Mucosa of descending colon (tissue), 3 donors: ENCODE measurements at regions not wholly inside any gene's neighbourhood (a gene's known extent, or its start where the extent isn't known, plus 50 kb on each side); places are given as distances from the start of the nearest gene placed in this dataset.
A peak's percentile ranks its signal among the peaks of the same experiment; 100 is the strongest.

Experiments
- ATAC-seq: fragments of 200-7000 bp; cut with Tn5 transposase; one replicate; pipeline ENCODE4 v1.9.1; 2020; ENCODE audit warnings: mild to moderate bottlenecking, moderate library complexity
- DNase-seq, 3 donors: peaks; one replicate each; pipeline ENCODE4 v3.0.0-alpha.2; 2020
- H3K36me3 ChIP-seq: fragments of 200-600 bp; one replicate; pipeline ENCODE4 v1.8.0; 2021; ENCODE audit warnings: low read depth, mild to moderate bottlenecking
- H3K4me1 ChIP-seq: fragments of 200-600 bp; one replicate; pipeline ENCODE4 v1.8.0; 2021; ENCODE audit warnings: low read depth, mild to moderate bottlenecking
- H3K4me3 ChIP-seq: fragments of 200-600 bp; one replicate; pipeline ENCODE4 v1.8.0; 2021; ENCODE audit warnings: mild to moderate bottlenecking
- H3K9me3 ChIP-seq: fragments of 200-600 bp; one replicate; pipeline ENCODE4 v1.8.0; 2021; ENCODE audit warnings: mild to moderate bottlenecking
- CTCF ChIP-seq: fragments of 200-600 bp; IDR thresholded peaks from one replicate; pipeline ENCODE4 v1.8.0; 2022; ENCODE audit warnings: antibody characterized with exemption, mild to moderate bottlenecking
- intact Hi-C, 2 donors: fragments of 100-400 bp; cut with DNase I in 1 of 2; cut with micrococcal nuclease in 1 of 2; formaldehyde crosslinking; loops; one replicate each; pipeline versions ENCODE4 v1.11.0 to v1.11.1; 2022; cut with DNase I, micrococcal nuclease
- donor health status: DM: no; HTN: no; CAD: no; lungs with moderate emphysema.
- donor health status: DM: no; HTN: no; CAD: no.
- donor health status: DM: no; HTN: yes; CAD: no.

GRCh38 chr5:56430422-56430821 lies 197.3 kb upstream of the ANKRD55 start:
- Histone ChIP-seq H3K4me1 (peaks cover 3% of the 10 kb centered on the region), H3K4me3 (no peak overlapping the region), H3K9me3 (no peaks in the 10 kb centered on the region), H3K36me3 (no peaks in the 10 kb centered on the region)
- intact Hi-C loops: no loop called here
- no peak for TF ChIP-seq CTCF
- no peak for ATAC-seq
- DNase-seq: no peak

DNA sequence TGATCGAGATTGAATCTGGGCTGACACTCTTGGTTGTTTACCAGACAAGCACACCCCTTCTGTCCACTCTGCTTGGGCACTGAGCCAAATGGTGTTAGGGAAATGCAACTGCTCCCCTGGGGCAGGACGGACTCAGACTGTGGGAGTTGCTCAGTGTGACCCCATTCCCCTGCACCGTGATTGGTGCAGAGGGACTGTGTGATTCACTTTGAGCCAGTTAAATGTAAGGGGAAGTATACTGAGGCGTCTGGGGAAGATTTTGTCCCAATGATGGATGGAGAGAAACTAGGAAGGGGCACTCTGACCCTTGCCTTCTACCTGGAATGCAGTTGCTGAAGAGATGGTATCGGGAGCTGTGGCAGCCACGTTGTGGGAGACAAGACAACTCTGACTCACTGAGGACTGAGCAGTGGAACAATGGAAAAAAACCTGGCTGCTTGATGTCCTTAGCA lies 196.0 kb upstream of the ANKRD55 start:
- TF ChIP-seq CTCF: no peak
- peaks cover 3% of the 10 kb centered on the region for H3K4me1 ChIP-seq
- DNase-seq: peak in 1 of 3 donors; percentile 19
- intact Hi-C loops: no loop called here
- peak; percentile 24 for ATAC-seq
- no peaks in the 10 kb centered on the region for H3K9me3 ChIP-seq
- H3K36me3 ChIP-seq: no peaks in the 10 kb centered on the region
- no peak overlapping the region for H3K4me3 ChIP-seq

DNA sequence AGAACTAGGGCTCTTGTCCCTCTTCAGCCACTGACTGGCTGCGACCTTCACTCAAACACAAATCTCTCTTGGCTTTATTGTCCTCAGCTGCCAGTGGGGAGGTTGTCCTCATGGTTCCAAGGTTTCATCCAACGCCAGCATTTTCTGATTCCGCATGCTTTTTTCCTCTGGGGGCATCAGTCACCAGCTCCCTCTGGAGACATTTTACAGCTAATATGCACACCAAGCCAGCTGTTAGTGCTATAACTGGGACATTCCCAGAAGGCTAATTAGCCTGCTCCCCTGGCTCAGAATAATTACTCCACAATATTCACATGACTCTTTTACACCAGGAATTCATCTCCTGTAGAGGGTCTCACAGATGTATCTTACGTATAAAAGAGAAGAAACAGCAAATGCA lies 193.6 kb upstream of the ANKRD55 start:
- no peak for TF ChIP-seq CTCF
- Histone ChIP-seq H3K4me1 (peaks cover 3% of the 10 kb centered on the region), H3K4me3 (no peak overlapping the region), H3K36me3 (no peaks in the 10 kb centered on the region), H3K9me3 (no peaks in the 10 kb centered on the region)
- ATAC-seq (no peak), DNase-seq (no peak)
- intact Hi-C loops: no loop called here

- DNase-seq (peak in 1 of 3 donors; percentile 25), ATAC-seq (peak; percentile 74)
- Histone ChIP-seq H3K36me3 (no peaks in the 10 kb centered on the region), H3K4me1 (no peaks in the 10 kb centered on the region), H3K9me3 (no peaks in the 10 kb centered on the region), H3K4me3 (no peak overlapping the region)
- intact Hi-C loops: no loop called here
- TF ChIP-seq CTCF: no peak
Measured at GRCh38 chr5:56422076-56422762, 189.1 kb upstream of the ANKRD55 start.

DNA sequence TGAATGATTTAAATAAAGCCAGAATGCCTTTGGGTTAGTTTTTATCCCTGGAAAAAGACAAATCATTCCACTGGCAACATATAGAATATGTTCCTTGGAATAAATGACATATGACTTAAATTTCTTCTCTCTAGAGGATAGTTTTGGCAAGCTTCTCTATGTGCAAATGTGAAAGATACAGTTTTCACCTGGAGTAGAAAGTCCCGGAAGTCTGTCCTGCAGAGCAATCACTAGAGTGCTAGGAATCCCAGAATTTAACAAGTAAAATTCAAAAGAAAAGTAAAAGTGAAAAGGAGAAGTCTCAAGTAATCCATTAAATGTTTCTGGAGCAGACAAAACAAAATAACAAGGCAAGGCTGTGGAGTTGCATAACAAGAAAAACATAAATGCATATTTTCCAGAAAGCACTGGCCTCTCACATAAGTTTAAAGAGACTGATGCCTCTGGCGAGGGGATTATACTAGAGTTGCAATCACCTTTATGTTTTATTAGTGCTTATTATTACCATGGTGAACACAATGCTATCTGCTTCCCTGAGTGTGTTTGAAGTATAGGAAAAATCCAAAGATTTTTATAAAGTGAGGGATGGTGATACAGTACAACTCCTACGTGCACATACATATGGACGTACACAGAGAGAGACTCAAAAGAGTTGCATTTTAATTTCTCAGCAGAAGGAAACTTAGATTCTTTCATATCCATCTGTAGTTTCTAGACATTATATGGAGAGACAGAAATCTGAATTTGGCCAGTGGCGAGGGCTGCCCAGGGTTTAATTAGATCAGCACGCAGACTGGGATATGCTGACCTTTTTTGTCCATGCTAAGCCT lies 188.3 kb upstream of the ANKRD55 start:
- intact Hi-C loops: no loop called here
- no peak overlapping the region for H3K4me3 ChIP-seq
- H3K9me3 ChIP-seq: no peaks in the 10 kb centered on the region
- no peak for TF ChIP-seq CTCF
- H3K36me3 ChIP-seq: no peaks in the 10 kb centered on the region
- DNase-seq: no peak
- no peaks in the 10 kb centered on the region for H3K4me1 ChIP-seq
- no peak for ATAC-seq
